NCI-H187 treated with DMSO at 0.1 percent for 48 hours (cell line): ENCODE measurements at regions not wholly inside any gene's neighbourhood (a gene's known extent, or its start where the extent isn't known, plus 50 kb on each side); places are given as distances from the start of the nearest gene placed in this dataset.

Experiments used
- DNase-seq: peaks from one replicate; lab custom pipeline; 2025; lab: John Stamatoyannopoulos, UW

- no peak for DNase-seq
Observed at GRCh38 chr13:21966014-21966413, 295.1 kb downstream of the FGF9 start.

GRCh38 chr13:21967871-21968270 is 297.0 kb downstream of the FGF9 start:
- DNase-seq, result no peak

GRCh38 chr13:21970172-21970571 is 299.3 kb downstream of the FGF9 start:
- no peak for DNase-seq

- no peak for DNase-seq
Observed at GRCh38 chr13:21970918-21971317, 300.0 kb downstream of the FGF9 start.

- DNase-seq, result no peak
Observed at GRCh38 chr13:21971662-21972621, 301.1 kb downstream of the FGF9 start.

- DNase-seq, result no peak
Observed at GRCh38 chr13:21973437-21974125, 302.7 kb downstream of the FGF9 start.

- no peak for DNase-seq
Observed at GRCh38 chr13:21974741-21975140, 303.9 kb downstream of the FGF9 start.

GRCh38 chr13:21976159-21976558 is 305.3 kb downstream of the FGF9 start:
- DNase-seq, result no peak

- DNase-seq, result no peak
Observed at GRCh38 chr13:21979161-21979806, 308.4 kb downstream of the FGF9 start.

- DNase-seq, result no peak
Observed at GRCh38 chr13:21980049-21980448, 309.2 kb downstream of the FGF9 start.

GRCh38 chr13:21984156-21984555 is 313.3 kb downstream of the FGF9 start:
- no peak for DNase-seq

GRCh38 chr13:21986602-21987001 is 315.7 kb downstream of the FGF9 start:
- no peak for DNase-seq

- no peak for DNase-seq
Observed at GRCh38 chr13:21987793-21988192, 316.9 kb downstream of the FGF9 start.

GRCh38 chr13:21988624-21989023 is 317.8 kb downstream of the FGF9 start:
- DNase-seq, result no peak

- no peak for DNase-seq
Observed at GRCh38 chr13:21996049-21996448, 325.2 kb downstream of the FGF9 start.

GRCh38 chr13:21997726-21998125 is 326.9 kb downstream of the FGF9 start:
- no peak for DNase-seq

- no peak for DNase-seq
Observed at GRCh38 chr13:21998279-21998990, 327.6 kb downstream of the FGF9 start.

- DNase-seq, result no peak
Observed at GRCh38 chr13:21999666-22000065, 328.8 kb downstream of the FGF9 start.

- DNase-seq, result no peak
Observed at GRCh38 chr13:22000191-22000590, 329.3 kb downstream of the FGF9 start.

- no peak for DNase-seq
Observed at GRCh38 chr13:22001336-22001735, 330.5 kb downstream of the FGF9 start.

GRCh38 chr13:22002893-22003292 is 332.0 kb downstream of the FGF9 start:
- no peak for DNase-seq

- no peak for DNase-seq
Observed at GRCh38 chr13:22009500-22009899, 338.6 kb downstream of the FGF9 start.
